Smooth muscle cell (in vitro differentiated cells): ENCODE measurements at regions not wholly inside any gene's neighbourhood (a gene's known extent, or its start where the extent isn't known, plus 50 kb on each side); places are given as distances from the start of the nearest gene placed in this dataset.

Experiments used
- DNase-seq: peaks from one replicate; lab custom pipeline; 2025; ENCODE audit not compliant: unreplicated experiment; lab: John Stamatoyannopoulos, UW
- H2AFZ ChIP-seq: fragments of 200-600 bp; sonication (generic); 2 replicates; pipeline ENCODE4 v1.6.0; 2016; ENCODE audit warnings: antibody characterized with exemption, low read depth, mild to moderate bottlenecking
- H3F3A ChIP-seq: fragments of 200-600 bp; sonication (generic); 2 replicates; pipeline ENCODE4 v1.6.0; 2017; ENCODE audit warnings: antibody characterized with exemption, low read depth
- H3K27ac ChIP-seq: fragments of 200-600 bp; sonication (generic); 2 replicates; pipeline ENCODE4 v1.5.1; 2016; ENCODE audit warnings: low read depth, mild to moderate bottlenecking
- H3K27me3 ChIP-seq: fragments of 200-600 bp; sonication (generic); 2 replicates; pipeline ENCODE4 v1.6.1; 2016; ENCODE audit warnings: low read depth, mild to moderate bottlenecking
- H3K36me3 ChIP-seq: fragments of 200-600 bp; sonication (generic); 2 replicates; pipeline ENCODE4 v1.5.1; 2016; ENCODE audit warnings: low read depth
- H3K4me1 ChIP-seq: fragments of 200-600 bp; sonication (generic); 2 replicates; pipeline ENCODE4 v1.5.1; 2016; ENCODE audit warnings: low read depth
- H3K4me2 ChIP-seq: fragments of 200-600 bp; sonication (generic); 2 replicates; pipeline ENCODE4 v1.6.0; 2016; ENCODE audit warnings: mild to moderate bottlenecking
- H3K4me3 ChIP-seq: fragments of 200-600 bp; sonication (generic); 2 replicates; pipeline ENCODE4 v1.5.1; 2016; ENCODE audit warnings: mild to moderate bottlenecking
- H3K79me2 ChIP-seq: fragments of 200-600 bp; sonication (generic); 2 replicates; pipeline ENCODE4 v1.6.0; 2016; ENCODE audit warnings: low read depth, mild to moderate bottlenecking
- H3K9ac ChIP-seq: fragments of 200-600 bp; sonication (generic); 2 replicates; pipeline ENCODE4 v1.6.0; 2016; ENCODE audit warnings: low read depth
- H3K9me3 ChIP-seq: fragments of 200-600 bp; sonication (generic); replicated peaks from 2 replicates; pipeline ENCODE4 v1.5.1; 2016; ENCODE audit warnings: low read depth
- H4K20me1 ChIP-seq: fragments of 200-600 bp; sonication (generic); 2 replicates; pipeline ENCODE4 v1.6.0; 2016; ENCODE audit warnings: low read depth
- WGBS: methylation state at CpG from one replicate; pipeline ENCODE4 v1.1.7; 2016; ENCODE audit warnings: low lambda C conversion rate; 5-methylcytosine and 5-hydroxymethylcytosine counted together
- TF ChIP-seq, protein P1 (sequence below): fragments of 200-600 bp; sonication (generic); IDR thresholded peaks from 2 replicates; pipeline ENCODE4 v1.5.1; 2017; ENCODE audit warnings: borderline replicate concordance, mild to moderate bottlenecking, antibody characterized with exemption; ENCODE audit not compliant: insufficient read depth, poor library complexity, severe bottlenecking

DNA sequence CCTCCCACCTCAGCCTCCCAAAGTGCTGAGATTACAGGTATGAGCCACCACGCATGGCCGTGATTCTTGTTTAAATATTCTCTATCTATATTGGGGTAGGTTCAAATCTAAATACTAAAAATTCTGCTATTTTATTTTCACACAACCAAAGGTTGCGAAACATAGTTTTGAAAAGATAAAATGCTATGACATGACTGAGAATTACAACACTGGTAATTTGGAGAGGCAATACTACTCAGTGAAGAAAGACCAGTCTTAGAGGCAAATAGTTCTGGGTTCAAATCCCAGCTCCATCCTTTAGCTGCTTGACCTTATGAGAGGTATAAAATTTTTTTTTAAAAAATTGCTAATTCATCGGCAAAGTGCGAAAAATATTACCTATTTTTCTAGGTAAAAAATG is 137.0 kb upstream of the PREP start:
- H4K20me1 ChIP-seq, result no peaks in the 10 kb centered on the region
- WGBS, result 98% methylated on average over 5 of the region's 5 CpGs

DNA sequence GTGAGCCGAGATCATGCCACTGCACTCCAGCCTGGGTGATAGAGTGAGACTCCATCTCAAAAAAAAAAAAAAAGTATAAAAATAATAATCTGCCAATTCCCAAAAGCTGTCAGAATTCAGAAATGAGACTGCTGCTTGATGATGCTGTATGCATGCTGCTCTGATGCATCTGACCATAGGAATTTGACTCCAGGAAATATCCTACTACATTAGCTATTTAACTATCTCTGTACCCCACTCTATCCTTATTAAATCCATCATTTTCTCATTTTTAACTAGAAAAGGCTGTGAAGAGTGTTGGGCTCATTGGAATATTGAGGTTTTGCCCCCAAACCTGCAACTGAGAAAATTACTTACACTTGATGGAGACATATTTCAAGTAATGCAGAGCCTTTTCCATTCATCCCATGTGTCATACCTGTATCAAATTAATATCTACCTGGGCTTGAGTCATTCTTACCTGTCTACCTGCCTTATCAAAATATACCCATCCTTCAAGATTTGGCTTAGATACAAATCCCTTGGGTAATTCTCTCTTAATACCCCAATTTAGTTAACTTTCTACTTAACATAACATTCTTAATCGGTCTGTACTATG is 135.2 kb upstream of the PREP start:
- Histone ChIP-seq H3K9me3 (no peaks in the 10 kb centered on the region), H3K9ac (no peak overlapping the region), H3K4me1 (peaks cover 9% of the 10 kb centered on the region), H4K20me1 (no peaks in the 10 kb centered on the region), H3K27ac (no peak overlapping the region), H3K79me2 (no peaks in the 10 kb centered on the region), H3K36me3 (no peaks in the 10 kb centered on the region), H3K4me2 (no peak overlapping the region), H3F3A (no peaks in the 10 kb centered on the region), H3K27me3 (no peaks in the 10 kb centered on the region), H2AFZ (no peak overlapping the region), H3K4me3 (no peak overlapping the region)
- DNase-seq, result no peak
- TF ChIP-seq, protein P1, sequence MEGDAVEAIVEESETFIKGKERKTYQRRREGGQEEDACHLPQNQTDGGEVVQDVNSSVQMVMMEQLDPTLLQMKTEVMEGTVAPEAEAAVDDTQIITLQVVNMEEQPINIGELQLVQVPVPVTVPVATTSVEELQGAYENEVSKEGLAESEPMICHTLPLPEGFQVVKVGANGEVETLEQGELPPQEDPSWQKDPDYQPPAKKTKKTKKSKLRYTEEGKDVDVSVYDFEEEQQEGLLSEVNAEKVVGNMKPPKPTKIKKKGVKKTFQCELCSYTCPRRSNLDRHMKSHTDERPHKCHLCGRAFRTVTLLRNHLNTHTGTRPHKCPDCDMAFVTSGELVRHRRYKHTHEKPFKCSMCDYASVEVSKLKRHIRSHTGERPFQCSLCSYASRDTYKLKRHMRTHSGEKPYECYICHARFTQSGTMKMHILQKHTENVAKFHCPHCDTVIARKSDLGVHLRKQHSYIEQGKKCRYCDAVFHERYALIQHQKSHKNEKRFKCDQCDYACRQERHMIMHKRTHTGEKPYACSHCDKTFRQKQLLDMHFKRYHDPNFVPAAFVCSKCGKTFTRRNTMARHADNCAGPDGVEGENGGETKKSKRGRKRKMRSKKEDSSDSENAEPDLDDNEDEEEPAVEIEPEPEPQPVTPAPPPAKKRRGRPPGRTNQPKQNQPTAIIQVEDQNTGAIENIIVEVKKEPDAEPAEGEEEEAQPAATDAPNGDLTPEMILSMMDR, result no peak
- WGBS, result 97% methylated on average over 2 of the region's 2 CpGs

More for the DNA sequence above, 137.0 kb upstream of the PREP start:
- Histone ChIP-seq H2AFZ (no peak overlapping the region), H3K9me3 (no peaks in the 10 kb centered on the region), H3K79me2 (no peaks in the 10 kb centered on the region), H3K4me1 (peaks cover 9% of the 10 kb centered on the region), H3K27me3 (no peaks in the 10 kb centered on the region), H3F3A (no peaks in the 10 kb centered on the region), H3K4me2 (no peak overlapping the region), H3K36me3 (no peaks in the 10 kb centered on the region), H3K4me3 (no peak overlapping the region), H3K9ac (no peak overlapping the region), H3K27ac (no peak overlapping the region)
- TF ChIP-seq, protein P1, result no peak
- DNase-seq, result no peak

DNA sequence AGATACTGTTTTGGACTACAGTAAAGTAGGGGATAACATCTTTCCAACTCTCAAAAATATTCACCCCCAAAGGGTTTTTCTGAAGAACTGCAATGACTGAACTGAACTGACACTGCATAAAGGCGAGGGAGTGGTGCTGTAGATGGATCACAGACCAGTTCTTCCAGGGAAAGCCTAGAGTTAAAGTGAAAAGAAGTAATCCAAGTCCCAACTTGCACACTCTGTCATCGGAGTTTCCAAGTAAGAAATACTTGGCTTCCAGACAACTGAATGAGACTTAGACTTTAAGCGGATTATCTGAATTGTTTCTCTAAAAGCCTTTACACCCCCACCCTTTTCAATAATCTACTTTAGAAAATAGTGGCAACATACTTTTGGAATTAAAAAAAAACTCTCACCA is 134.1 kb upstream of the PREP start:
- 16% methylated on average over 3 of the region's 3 CpGs for WGBS
- peak overlapping the region; percentile 2 for H3K4me2 ChIP-seq
- H3K79me2 ChIP-seq, result no peaks in the 10 kb centered on the region
- TF ChIP-seq, protein P1, result no peak
- peak overlapping the region; percentile 44 for H3K27ac ChIP-seq
- peaks cover 9% of the 10 kb centered on the region for H3K4me1 ChIP-seq
- H4K20me1 ChIP-seq, result no peaks in the 10 kb centered on the region
- H3K27me3 ChIP-seq, result no peaks in the 10 kb centered on the region
- H3K36me3 ChIP-seq, result no peaks in the 10 kb centered on the region
- H3K9me3 ChIP-seq, result no peaks in the 10 kb centered on the region
- H2AFZ ChIP-seq, result peak overlapping the region; percentile 17
- H3K4me3 ChIP-seq, result no peak overlapping the region
- H3F3A ChIP-seq, result no peaks in the 10 kb centered on the region
- peak overlapping the region; percentile 0 for H3K9ac ChIP-seq
- DNase-seq, result no peak

DNA sequence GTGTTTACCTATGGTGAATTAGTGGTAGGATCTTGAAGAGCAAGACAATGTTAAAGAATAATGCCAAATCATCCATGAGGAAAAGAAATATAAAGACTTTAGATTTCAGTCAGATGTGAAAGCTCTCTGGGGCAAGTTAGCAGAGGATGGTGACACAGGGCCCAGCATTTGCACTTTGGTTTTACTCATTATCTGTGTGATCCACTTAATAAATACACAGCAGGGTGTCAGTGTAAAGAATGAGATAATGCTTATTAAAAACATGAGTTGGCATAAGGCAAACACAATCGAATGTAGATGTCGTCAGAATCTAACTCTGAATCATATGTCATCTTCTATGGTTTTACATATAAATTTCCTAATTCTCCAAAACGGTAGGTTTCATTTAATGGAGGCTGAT is 130.4 kb upstream of the PREP start:
- Histone ChIP-seq H3K27ac (no peak overlapping the region), H3K79me2 (no peaks in the 10 kb centered on the region), H4K20me1 (no peaks in the 10 kb centered on the region), H3K36me3 (no peaks in the 10 kb centered on the region), H2AFZ (no peak overlapping the region), H3F3A (no peaks in the 10 kb centered on the region), H3K9me3 (no peaks in the 10 kb centered on the region), H3K4me3 (no peak overlapping the region), H3K9ac (no peak overlapping the region), H3K27me3 (no peaks in the 10 kb centered on the region), H3K4me2 (no peak overlapping the region), H3K4me1 (peaks cover 9% of the 10 kb centered on the region)
- DNase-seq, result no peak
- WGBS, result 93% methylated on average over 3 of the region's 3 CpGs
- TF ChIP-seq, protein P1, result no peak
